Activated CD8-positive, alpha-beta T cell treated with anti-CD3 and anti-CD28 coated beads for 36 hours (primary cell): ENCODE measurements at regions not wholly inside any gene's neighbourhood (a gene's known extent, or its start where the extent isn't known, plus 50 kb on each side); places are given as distances from the start of the nearest gene placed in this dataset.
A peak's percentile ranks its signal among the peaks of the same experiment; 100 is the strongest.
"Not testable (repeated sequence)": the region's sequence is repeated elsewhere in the genome, so short reads cannot be mapped to it uniquely, and the experiment has no call there.

Experiments used
- ATAC-seq: fragments of 200-7000 bp; cut with Tn5 transposase; one replicate; pipeline ENCODE4 v1.10.0; 2021; ENCODE audit warnings: mild to moderate bottlenecking, moderate library complexity
- CTCF ChIA-PET: fragments of 350-600 bp; sonication (Branson Sonifier 250); formaldehyde crosslinking; loops from one replicate; lab custom pipeline; 2021; ENCODE audit warnings: antibody characterized with exemption; lab: Charles Lee
- POLR2A ChIA-PET: fragments of 350-600 bp; sonication (Branson Sonifier 250); formaldehyde crosslinking; loops from one replicate; lab custom pipeline; 2021; ENCODE audit warnings: antibody characterized with exemption; lab: Charles Lee
- DNase-seq: peaks from one replicate; pipeline ENCODE4 v3.0.0-alpha.2; 2020
- H3K27ac Mint-ChIP-seq: one replicate; pipeline ENCODE4 v1.8.0; 2021; ENCODE audit warnings: mild to moderate bottlenecking, mixed read lengths
- H3K27me3 Mint-ChIP-seq: one replicate; pipeline ENCODE4 v1.8.0; 2021; ENCODE audit warnings: mixed read lengths
- H3K36me3 Mint-ChIP-seq: one replicate; pipeline ENCODE4 v1.8.0; 2021; ENCODE audit warnings: low read depth, mixed read lengths
- H3K4me1 Mint-ChIP-seq: one replicate; pipeline ENCODE4 v1.8.0; 2021; ENCODE audit warnings: low read depth, mixed read lengths
- H3K4me3 Mint-ChIP-seq: one replicate; pipeline ENCODE4 v1.8.0; 2021; ENCODE audit warnings: mild to moderate bottlenecking, moderate library complexity, mixed read lengths
- H3K9me3 Mint-ChIP-seq: one replicate; pipeline ENCODE4 v1.8.0; 2021; ENCODE audit warnings: mixed read lengths
- intact Hi-C: fragments of 100-400 bp; cut with micrococcal nuclease; formaldehyde crosslinking; loops from one replicate; pipeline ENCODE4 v1.10.0; 2022
- TF ChIP-seq, protein P1 (sequence below): fragments of 200-600 bp; IDR thresholded peaks from one replicate; pipeline ENCODE4 v1.8.0; 2022; ENCODE audit warnings: antibody characterized with exemption, mild to moderate bottlenecking

DNA sequence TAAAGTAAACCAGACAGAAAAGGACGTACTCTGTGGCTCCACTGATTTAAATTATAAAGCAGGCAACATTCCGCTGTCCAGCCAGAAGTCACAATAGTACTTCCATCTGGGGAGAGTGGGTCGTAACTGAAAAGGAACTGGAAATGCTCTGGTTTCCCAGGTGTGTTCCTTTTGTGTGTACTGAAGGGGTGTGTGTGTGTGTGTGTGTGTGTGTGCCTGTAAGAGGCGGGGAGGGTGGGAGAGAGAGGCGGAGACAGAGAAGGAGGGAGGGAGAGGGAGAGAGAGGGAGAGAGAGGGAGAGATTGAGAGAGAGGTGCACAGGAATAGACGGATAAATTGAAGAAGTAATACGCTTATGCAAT, 178.4 kb upstream of the ZNF184 start:
- TF ChIP-seq, protein P1, sequence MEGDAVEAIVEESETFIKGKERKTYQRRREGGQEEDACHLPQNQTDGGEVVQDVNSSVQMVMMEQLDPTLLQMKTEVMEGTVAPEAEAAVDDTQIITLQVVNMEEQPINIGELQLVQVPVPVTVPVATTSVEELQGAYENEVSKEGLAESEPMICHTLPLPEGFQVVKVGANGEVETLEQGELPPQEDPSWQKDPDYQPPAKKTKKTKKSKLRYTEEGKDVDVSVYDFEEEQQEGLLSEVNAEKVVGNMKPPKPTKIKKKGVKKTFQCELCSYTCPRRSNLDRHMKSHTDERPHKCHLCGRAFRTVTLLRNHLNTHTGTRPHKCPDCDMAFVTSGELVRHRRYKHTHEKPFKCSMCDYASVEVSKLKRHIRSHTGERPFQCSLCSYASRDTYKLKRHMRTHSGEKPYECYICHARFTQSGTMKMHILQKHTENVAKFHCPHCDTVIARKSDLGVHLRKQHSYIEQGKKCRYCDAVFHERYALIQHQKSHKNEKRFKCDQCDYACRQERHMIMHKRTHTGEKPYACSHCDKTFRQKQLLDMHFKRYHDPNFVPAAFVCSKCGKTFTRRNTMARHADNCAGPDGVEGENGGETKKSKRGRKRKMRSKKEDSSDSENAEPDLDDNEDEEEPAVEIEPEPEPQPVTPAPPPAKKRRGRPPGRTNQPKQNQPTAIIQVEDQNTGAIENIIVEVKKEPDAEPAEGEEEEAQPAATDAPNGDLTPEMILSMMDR, result no peak
- CTCF ChIA-PET, result no interaction called here
- no peak overlapping the region for H3K4me3 Mint-ChIP-seq

DNA sequence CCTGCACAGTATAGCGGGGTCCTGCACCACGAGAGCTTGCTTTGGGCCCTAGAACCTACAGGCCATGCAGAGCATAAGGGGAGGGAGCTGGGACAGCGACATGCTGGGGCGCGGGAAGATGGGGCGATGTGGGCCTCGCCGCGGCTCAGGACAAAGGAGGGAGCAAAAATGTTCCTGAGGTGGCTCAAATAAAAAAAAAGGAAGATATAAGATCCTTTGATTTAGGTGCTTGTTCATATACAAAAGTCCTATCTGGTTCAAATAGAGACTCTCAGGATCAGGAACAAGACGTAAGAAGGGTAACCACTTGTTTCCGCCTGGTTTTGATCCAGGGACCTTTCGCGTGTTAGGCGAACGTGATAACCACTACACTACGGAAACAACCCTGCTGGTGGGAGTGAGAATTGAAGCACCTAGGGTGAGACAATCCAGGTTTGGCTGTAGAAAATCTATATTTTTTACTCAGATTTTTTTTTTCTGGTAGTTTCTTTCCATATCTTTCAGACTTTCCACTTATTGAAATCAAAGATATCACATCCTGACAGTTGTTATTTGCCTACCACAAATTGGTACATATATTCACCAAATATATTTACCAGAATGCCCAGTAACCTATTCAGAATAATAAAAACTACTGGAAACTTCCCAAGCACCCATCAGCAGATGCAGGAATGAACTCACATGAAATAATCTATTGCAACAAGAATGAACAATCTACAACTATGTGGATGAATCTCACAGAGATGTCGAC, 177.9 kb upstream of the ZNF184 start:
- peak; percentile 85 for DNase-seq
- CTCF ChIA-PET, result interaction anchor here (1.1 kb wide), 1 partner anchor 40 kb away, joined by 3 read pairs; no protein-coding TSS in a partner anchor
- H3K27me3 Mint-ChIP-seq, result peaks cover 49% of the 10 kb centered on the region
- no peak overlapping the region for H3K27ac Mint-ChIP-seq
- H3K9me3 Mint-ChIP-seq, result no peaks in the 10 kb centered on the region
- TF ChIP-seq, protein P1, result peak; percentile 65
- peak; percentile 94 for ATAC-seq
- H3K4me3 Mint-ChIP-seq, result no peak overlapping the region
- peaks cover 2% of the 10 kb centered on the region for H3K36me3 Mint-ChIP-seq
- H3K4me1 Mint-ChIP-seq, result peaks cover 4% of the 10 kb centered on the region
- intact Hi-C loops, result no loop called here
- POLR2A ChIA-PET, result interaction anchor here (0.6 kb wide), 1 partner anchor 62 kb away, joined by 3 read pairs; no protein-coding TSS in a partner anchor

More for the DNA sequence above, 178.4 kb upstream of the ZNF184 start:
- H3K27me3 Mint-ChIP-seq, result peaks cover 50% of the 10 kb centered on the region
- H3K9me3 Mint-ChIP-seq, result no peaks in the 10 kb centered on the region
- H3K27ac Mint-ChIP-seq, result no peak overlapping the region
- H3K36me3 Mint-ChIP-seq, result peaks cover 2% of the 10 kb centered on the region
- ATAC-seq (no peak), DNase-seq (no peak)
- intact Hi-C loops, result no loop called here
- peaks cover 4% of the 10 kb centered on the region for H3K4me1 Mint-ChIP-seq
- POLR2A ChIA-PET, result no interaction called here

DNA sequence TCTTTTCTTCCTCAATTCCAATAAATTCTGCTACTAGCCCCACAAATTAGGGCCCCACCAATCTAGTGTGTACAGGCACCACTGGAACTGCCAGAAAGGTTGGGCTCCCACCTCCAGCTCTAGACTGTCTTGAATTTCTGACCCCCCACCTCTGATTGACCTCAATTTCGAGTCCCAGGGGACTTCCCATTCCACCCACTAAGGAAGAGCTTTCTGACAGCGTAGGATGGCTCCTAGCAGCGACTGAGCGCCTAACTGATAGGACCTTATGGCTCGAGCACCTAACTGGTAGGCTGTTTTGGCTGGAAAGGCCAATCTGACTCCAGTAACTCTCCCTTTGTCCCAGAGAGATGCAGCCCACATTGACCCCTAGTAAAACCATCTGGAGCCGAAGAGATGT, 171.6 kb upstream of the ZNF184 start:
- POLR2A ChIA-PET, result no interaction called here
- no peak for ATAC-seq
- CTCF ChIA-PET, result interaction anchor here (1.1 kb wide), 1 partner anchor 35 kb away, joined by 3 read pairs; no protein-coding TSS in a partner anchor
- Mint-ChIP-seq H3K4me3 (no peak overlapping the region), H3K27ac (no peak overlapping the region), H3K4me1 (no peaks in the 10 kb centered on the region), H3K9me3 (no peaks in the 10 kb centered on the region), H3K27me3 (peaks cover 41% of the 10 kb centered on the region), H3K36me3 (no peaks in the 10 kb centered on the region)
- intact Hi-C loops, result no loop called here
- DNase-seq, result no peak
- TF ChIP-seq, protein P1, result no peak

- intact Hi-C loops, result no loop called here
- Mint-ChIP-seq H3K4me1 (no peaks in the 10 kb centered on the region), H3K4me3 (no peak overlapping the region), H3K27me3 (peaks cover 37% of the 10 kb centered on the region), H3K9me3 (no peaks in the 10 kb centered on the region), H3K36me3 (no peaks in the 10 kb centered on the region), H3K27ac (no peak overlapping the region)
- ATAC-seq (no peak), DNase-seq (no peak)
- CTCF ChIA-PET, result no interaction called here
- TF ChIP-seq, protein P1, result no peak
- POLR2A ChIA-PET, result no interaction called here
These were observed 170.0 kb upstream of the ZNF184 start for GRCh38 chr6:27642744-27643456.

GRCh38 chr6:27635886-27636285, 163.0 kb upstream of the ZNF184 start:
- H3K9me3 Mint-ChIP-seq, CTCF ChIA-PET, H3K36me3 Mint-ChIP-seq, H3K4me3 Mint-ChIP-seq, intact Hi-C loops, DNase-seq, ATAC-seq, H3K4me1 Mint-ChIP-seq, POLR2A ChIA-PET, H3K27ac Mint-ChIP-seq: not testable (repeated sequence)
- H3K27me3 Mint-ChIP-seq, result peaks cover 55% of the 10 kb centered on the region

- CTCF ChIA-PET, result interaction anchor here (1.5 kb wide), 1 partner anchor 18 kb away, joined by 3 read pairs; no protein-coding TSS in a partner anchor
- intact Hi-C loops, ATAC-seq, DNase-seq, H3K36me3 Mint-ChIP-seq, H3K9me3 Mint-ChIP-seq, H3K4me3 Mint-ChIP-seq, H3K27ac Mint-ChIP-seq, POLR2A ChIA-PET: not testable (repeated sequence)
- Mint-ChIP-seq H3K27me3 (peaks cover 68% of the 10 kb centered on the region), H3K4me1 (peaks cover 12% of the 10 kb centered on the region)
These were observed 160.3 kb upstream of the ZNF184 start for GRCh38 chr6:27633221-27633688.
